ENCODE measurements at regions not wholly inside any gene's neighbourhood (a gene's known extent, or its start where the extent isn't known, plus 50 kb on each side); places are given as distances from the start of the nearest gene placed in this dataset.

GRCh38 chr5:175201393-175201792 lies 242.6 kb downstream of the DRD1 start:
- no peaks in the 10 kb centered on the region for H3K4me1 ChIP-seq (ENCODE audit: insufficient read depth)
- no peak overlapping the region for H3K27ac ChIP-seq
- H3K27me3 ChIP-seq = no peaks in the 10 kb centered on the region
- intact Hi-C loops (cut with DNase I) = no loop called here
- no peak for DNase-seq
- no peak overlapping the region for H3K4me3 ChIP-seq
- H3K9me3 ChIP-seq = no peaks in the 10 kb centered on the region
- TF ChIP-seq CTCF (IDR thresholded peaks at IDR 0.05) = no peak
- no peak for TF ChIP-seq EP300 (IDR thresholded peaks at IDR 0.05)
- TF ChIP-seq POLR2A (IDR thresholded peaks at IDR 0.05) = no peak
- H3K36me3 ChIP-seq = no peaks in the 10 kb centered on the region
- 68 to 77% (median 72%) methylated on average over 5 of the region's 5 CpGs for WGBS, 3 donors

DNA sequence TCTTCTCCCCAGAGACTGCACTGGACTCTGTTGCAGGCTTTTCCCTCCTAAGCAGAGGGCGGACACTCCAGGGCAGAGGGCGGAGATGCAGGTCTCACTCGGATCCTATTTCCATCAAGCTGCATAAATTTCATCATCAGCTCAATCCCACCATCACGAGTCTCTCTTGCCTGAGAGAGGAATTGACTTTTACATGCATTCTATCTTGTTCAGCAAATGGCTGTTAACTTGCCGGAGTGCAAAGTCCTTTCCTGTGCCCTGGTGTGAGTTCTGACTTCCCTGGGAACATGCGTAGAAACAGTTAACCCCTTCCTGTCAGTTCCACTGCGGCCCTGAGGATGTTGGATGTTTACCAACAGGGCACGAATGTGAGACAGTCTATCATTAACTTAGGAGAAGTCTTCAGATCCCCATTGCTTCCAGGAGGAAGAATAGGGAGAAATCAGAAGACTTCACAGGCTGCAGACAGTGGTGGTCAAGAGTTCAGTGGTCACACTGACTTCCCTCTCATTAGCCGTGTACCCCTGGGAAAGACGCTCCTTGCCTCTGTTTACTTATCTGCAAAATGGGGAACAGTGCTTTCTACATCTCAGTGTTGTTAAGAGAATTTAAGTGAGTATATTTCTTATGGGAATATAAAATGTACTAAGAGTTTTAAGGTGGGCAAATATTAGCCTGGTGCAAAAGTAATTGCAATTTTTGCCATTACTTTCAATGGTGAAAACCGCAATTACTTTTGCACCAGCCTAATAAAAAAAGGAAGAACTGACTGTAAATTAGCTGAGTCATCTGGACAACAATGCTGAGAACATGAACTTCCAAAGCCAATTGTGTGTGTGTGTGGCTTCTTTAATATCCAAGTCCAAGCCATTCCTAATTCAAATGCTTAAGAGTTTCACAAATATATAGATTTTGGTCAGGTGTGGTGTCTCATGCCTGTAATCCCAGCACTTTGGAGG lies 248.0 kb downstream of the DRD1 start:
- intact Hi-C loops (cut with DNase I) = no loop called here

DNA sequence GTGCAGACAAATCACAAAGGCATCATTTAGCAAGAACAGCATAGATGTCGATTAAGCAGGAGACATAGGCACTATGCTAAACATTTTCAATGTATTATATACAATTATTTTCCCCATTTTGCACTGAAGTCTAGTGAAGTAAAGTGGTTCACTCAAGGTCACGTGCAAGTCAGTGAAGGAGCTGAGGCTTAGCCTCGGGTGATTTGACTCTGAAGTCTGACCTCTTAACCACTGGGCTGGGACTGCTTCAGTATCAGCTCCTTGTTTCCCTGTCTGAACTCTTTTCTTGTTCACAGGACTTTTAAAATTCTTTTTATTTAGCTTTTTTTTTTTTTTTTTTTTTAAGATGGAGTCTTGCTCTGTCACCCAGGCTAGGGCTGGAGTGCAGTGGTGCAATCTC lies 262.7 kb downstream of the DRD1 start:
- intact Hi-C loops (cut with DNase I) = no loop called here
- H3K4me3 ChIP-seq = no peak overlapping the region
- WGBS, 3 donors = 52 to 61% (median 53%) methylated on average over 3 of the region's 3 CpGs

More for the DNA sequence above, 248.0 kb downstream of the DRD1 start:
- Histone ChIP-seq H3K36me3 (no peaks in the 10 kb centered on the region), H3K4me1 (ENCODE audit: insufficient read depth) (no peaks in the 10 kb centered on the region), H3K27ac (no peak overlapping the region), H3K4me3 (no peak overlapping the region), H3K27me3 (no peaks in the 10 kb centered on the region), H3K9me3 (no peaks in the 10 kb centered on the region)
- TF ChIP-seq POLR2A (IDR thresholded peaks at IDR 0.05) (no peak), EP300 (IDR thresholded peaks at IDR 0.05) (no peak), CTCF (IDR thresholded peaks at IDR 0.05) (no peak)
- WGBS, 3 donors = 23 to 26% (median 25%) methylated on average over 11 of the region's 11 CpGs
- DNase-seq = no peak

DNA sequence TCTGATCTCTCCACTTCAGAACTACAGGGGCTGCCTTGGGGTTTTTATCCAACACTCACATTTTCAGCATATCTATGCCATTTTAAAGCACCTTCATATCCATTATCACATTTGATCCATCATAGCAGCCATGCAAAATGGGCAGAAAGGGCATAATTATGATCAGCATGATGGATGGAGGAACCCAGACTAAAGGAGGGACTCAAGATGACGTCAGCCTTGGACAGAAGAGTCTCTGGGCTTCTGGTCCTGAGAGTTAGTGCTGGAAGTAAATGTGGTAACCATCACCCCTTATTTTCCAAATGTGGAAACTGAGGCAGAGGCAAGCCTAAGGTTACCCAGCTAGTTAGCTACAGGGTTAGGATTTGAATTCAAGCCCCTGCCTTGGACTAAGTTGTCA lies 273.1 kb downstream of the DRD1 start:
- Histone ChIP-seq H3K27me3 (no peaks in the 10 kb centered on the region), H3K4me3 (no peak overlapping the region), H3K4me1 (ENCODE audit: insufficient read depth) (no peaks in the 10 kb centered on the region), H3K9me3 (no peaks in the 10 kb centered on the region), H3K27ac (no peak overlapping the region), H3K36me3 (no peaks in the 10 kb centered on the region)
- 71 to 85% (median 79%) methylated on average over 1 of the region's 1 CpG for WGBS, 3 donors
- no peak for TF ChIP-seq EP300 (IDR thresholded peaks at IDR 0.05)
- TF ChIP-seq POLR2A (IDR thresholded peaks at IDR 0.05) = no peak
- TF ChIP-seq CTCF (IDR thresholded peaks at IDR 0.05) = no peak
- intact Hi-C loops (cut with DNase I) = no loop called here
- no peak for DNase-seq

More for the DNA sequence above, 262.7 kb downstream of the DRD1 start:
- DNase-seq = no peak
- Histone ChIP-seq H3K36me3 (no peaks in the 10 kb centered on the region), H3K9me3 (no peaks in the 10 kb centered on the region), H3K4me1 (ENCODE audit: insufficient read depth) (no peaks in the 10 kb centered on the region), H3K27me3 (no peaks in the 10 kb centered on the region), H3K27ac (no peak overlapping the region)
- TF ChIP-seq CTCF (IDR thresholded peaks at IDR 0.05) = no peak
- TF ChIP-seq EP300 (IDR thresholded peaks at IDR 0.05) = no peak
- TF ChIP-seq POLR2A (IDR thresholded peaks at IDR 0.05) = no peak

All from ovary (tissue), 7 donors.